Heart right ventricle (tissue), 16 donors: ENCODE measurements at regions not wholly inside any gene's neighbourhood (a gene's known extent, or its start where the extent isn't known, plus 50 kb on each side); places are given as distances from the start of the nearest gene placed in this dataset.

Experiments used
- ATAC-seq, 8 donors: fragments of 200-7000 bp; cut with Tn5 transposase; one replicate each; pipeline ENCODE4 v1.9.1; 2020; ENCODE audit warnings: mild to moderate bottlenecking in 8 of 8, moderate library complexity in 8 of 8, moderate number of reproducible peaks in 1 of 8
- DNase-seq, 2 donors: peaks; one replicate each; pipeline ENCODE4 v3.0.0-alpha.2; 2020
- H3K27ac ChIP-seq, 10 donors: fragments of 200-600 bp; sonication (generic) in 2 of 10; one replicate each; pipeline versions ENCODE4 v1.5.0 to v1.8.0; 2020 to 2022; ENCODE audit warnings: mild to moderate bottlenecking in 3 of 10
- H3K27me3 ChIP-seq, 7 donors: fragments of 200-600 bp; one replicate each; pipeline ENCODE4 v1.8.0; 2021 to 2022; ENCODE audit warnings: mild to moderate bottlenecking in 2 of 7
- H3K36me3 ChIP-seq, 9 donors: fragments of 200-600 bp; sonication (generic) in 1 of 9; one replicate each; pipeline versions ENCODE4 v1.5.0 to v1.8.0; 2020 to 2022; ENCODE audit warnings: mild to moderate bottlenecking in 2 of 9
- H3K4me1 ChIP-seq, 9 donors: fragments of 200-600 bp; sonication (generic) in 1 of 9; one replicate each; pipeline versions ENCODE4 v1.5.0 to v1.8.0; 2020 to 2022; ENCODE audit warnings: mild to moderate bottlenecking in 4 of 9
- H3K4me3 ChIP-seq, 10 donors: fragments of 200-600 bp; sonication (generic) in 2 of 10; one replicate each; pipeline versions ENCODE4 v1.5.0 to v1.8.0; 2020 to 2022; ENCODE audit warnings: mild to moderate bottlenecking in 7 of 10, moderate library complexity in 2 of 10
- H3K9me3 ChIP-seq, 11 donors: fragments of 200-600 bp in 10 of 11; sonication (generic) in 2 of 11; one replicate each; pipeline versions ENCODE4 v1.5.0 to v1.8.0; 2013 to 2022; ENCODE audit warnings: mild to moderate bottlenecking in 2 of 11, control low read depth in 1 of 11, moderate library complexity in 1 of 11
- WGBS, 2 donors: extraction: QIAGEN DNeasy Blood & Tissue Kit; methylation state at CpG; one replicate each; pipeline ENCODE4 v1.1.7; 2013; ENCODE audit warnings: inconsistent platforms in 1 of 2; 5-methylcytosine and 5-hydroxymethylcytosine counted together
- intact Hi-C, 10 donors: fragments of 100-400 bp; cut with DNase I; formaldehyde crosslinking; loops; one replicate each; pipeline versions ENCODE4 v1.11.1 to v1.14.2; 2022
- TF ChIP-seq, protein P1 (sequence below), 9 donors: fragments of 200-600 bp; sonication (generic) in 2 of 9; IDR thresholded peaks; one replicate each; pipeline versions ENCODE4 v1.5.0 to v1.8.0; 2021 to 2022; ENCODE audit warnings: antibody characterized with exemption in 9 of 9, mild to moderate bottlenecking in 5 of 9, moderate library complexity in 1 of 9
- donor health status: Arrhythmogenic right ventricular cardiomyopathy.
- donor health status: ischemic (EF 13 %, LVEDD 7.1; RV severe dilation, severe dysfunction).
- donor health status: healthy with polysubstance abuse.
- donor health status: DM: no; HTN: yes; CAD: no.
- donor health status: DM: no; HTN: no; CAD: no.
- donor health status: ischemic (EF 25% LVEDD 6.9; RV normal size, moderate dysfunction).
- donor health status: ischemic (EF 25% LVEDD 5.7; RV mildly dilated, moderate dysfunction).
- donor health status: healthy.
- donor health status: DM: yes; HTN: yes; CAD: no.
- donor health status: Ischemic cardiomyopathy.
- donor health status: ischemic (EF 35%, LVEDD 5.7; RV mildly dilated, moderate dysfunction).
- donor health status: nonischemic (EF 11% LVEDD 7.7; RV severe dilation, severe dysfunction).
- donor health status: DM: yes; HTN: yes; CAD: no.
- donor health status: PGD.
- donor health status: ischemic (EF 29% LVEDD 5.4; RV normal size, mild dysfunction).
- donor health status: nonischemic (EF 23%, LVEDD 6.1; RV moderate dilation, normal function).

DNA sequence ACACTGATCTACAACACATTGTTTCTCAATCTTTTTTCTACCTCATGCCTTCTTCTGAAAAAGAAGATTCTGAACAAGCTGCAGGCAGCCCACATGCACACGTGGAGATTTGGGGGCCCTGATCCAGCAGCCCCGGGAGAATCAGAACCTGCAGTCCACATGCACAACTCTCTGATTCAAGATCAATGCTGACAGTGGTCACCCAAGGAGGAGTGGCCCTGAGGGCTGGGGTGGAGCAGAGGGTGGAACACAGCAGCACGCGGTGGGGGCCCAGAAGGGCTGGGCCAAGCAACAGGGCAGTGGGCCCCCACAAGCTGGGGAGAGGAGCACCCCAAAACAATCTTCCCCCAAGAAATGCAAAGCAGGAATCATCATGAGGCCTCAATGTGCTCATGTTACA, 202.1 kb upstream of the NSMCE3 start:
- intact Hi-C loops, result no loop called here
- Histone ChIP-seq H3K9me3 (no peaks in the 10 kb centered on the region), H3K4me3 (no peak overlapping the region), H3K36me3 (no peaks in the 10 kb centered on the region), H3K27me3 (no peaks in the 10 kb centered on the region), H3K27ac (no peak overlapping the region), H3K4me1 (no peaks in the 10 kb centered on the region)
- WGBS, 2 donors, result 83% methylated on average over 4 of the region's 4 CpGs
- ATAC-seq (no peak), DNase-seq (no peak)
- TF ChIP-seq, protein P1, sequence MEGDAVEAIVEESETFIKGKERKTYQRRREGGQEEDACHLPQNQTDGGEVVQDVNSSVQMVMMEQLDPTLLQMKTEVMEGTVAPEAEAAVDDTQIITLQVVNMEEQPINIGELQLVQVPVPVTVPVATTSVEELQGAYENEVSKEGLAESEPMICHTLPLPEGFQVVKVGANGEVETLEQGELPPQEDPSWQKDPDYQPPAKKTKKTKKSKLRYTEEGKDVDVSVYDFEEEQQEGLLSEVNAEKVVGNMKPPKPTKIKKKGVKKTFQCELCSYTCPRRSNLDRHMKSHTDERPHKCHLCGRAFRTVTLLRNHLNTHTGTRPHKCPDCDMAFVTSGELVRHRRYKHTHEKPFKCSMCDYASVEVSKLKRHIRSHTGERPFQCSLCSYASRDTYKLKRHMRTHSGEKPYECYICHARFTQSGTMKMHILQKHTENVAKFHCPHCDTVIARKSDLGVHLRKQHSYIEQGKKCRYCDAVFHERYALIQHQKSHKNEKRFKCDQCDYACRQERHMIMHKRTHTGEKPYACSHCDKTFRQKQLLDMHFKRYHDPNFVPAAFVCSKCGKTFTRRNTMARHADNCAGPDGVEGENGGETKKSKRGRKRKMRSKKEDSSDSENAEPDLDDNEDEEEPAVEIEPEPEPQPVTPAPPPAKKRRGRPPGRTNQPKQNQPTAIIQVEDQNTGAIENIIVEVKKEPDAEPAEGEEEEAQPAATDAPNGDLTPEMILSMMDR (IDR thresholded peaks at IDR 0.05), result no peak

DNA sequence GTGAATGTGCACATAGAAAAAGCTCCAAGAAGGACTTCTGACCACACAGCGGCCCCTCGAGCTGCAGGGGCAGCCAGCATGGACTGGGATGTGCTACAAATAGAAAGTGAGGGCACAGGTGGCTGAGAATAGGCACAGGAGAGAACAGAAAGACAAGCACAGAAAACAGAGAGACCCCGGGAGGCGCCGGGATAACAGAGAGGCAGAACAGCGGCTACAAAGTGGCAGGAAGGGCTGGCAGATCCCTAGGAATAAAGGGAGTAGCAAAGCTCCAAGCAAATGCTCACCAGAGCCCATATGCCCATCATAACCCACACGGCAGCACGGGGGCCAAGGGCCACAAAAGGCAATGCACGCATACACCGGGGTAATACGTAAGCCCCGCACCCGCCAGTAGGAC, 201.7 kb upstream of the NSMCE3 start:
- Histone ChIP-seq H3K9me3 (no peaks in the 10 kb centered on the region), H3K4me1 (no peaks in the 10 kb centered on the region), H3K27me3 (no peaks in the 10 kb centered on the region), H3K27ac (no peak overlapping the region), H3K36me3 (no peaks in the 10 kb centered on the region), H3K4me3 (no peak overlapping the region)
- DNase-seq (no peak), ATAC-seq (no peak)
- intact Hi-C loops, result no loop called here
- TF ChIP-seq, protein P1 (IDR thresholded peaks at IDR 0.05), result no peak
- WGBS, 2 donors, result 81 to 83% methylated on average over 13 of the region's 13 CpGs

DNA sequence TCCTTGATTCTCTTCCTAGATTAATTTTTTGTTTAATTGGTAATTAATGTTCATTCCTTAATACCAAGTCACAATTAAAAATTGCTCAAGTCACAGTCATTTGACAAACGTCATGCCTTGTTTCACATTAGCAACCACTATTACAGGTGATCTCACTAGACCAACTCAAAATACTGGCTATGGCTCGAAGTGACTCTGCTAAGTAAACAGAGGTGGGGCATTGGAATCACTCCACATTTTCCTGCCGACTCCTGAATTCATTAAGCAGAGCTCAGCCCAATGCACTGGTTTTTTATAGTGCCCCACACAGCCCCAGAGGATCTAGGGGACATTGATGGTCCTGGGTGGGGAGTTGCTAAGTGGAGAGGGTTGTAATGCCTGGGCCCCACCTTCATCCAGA, 201.2 kb upstream of the NSMCE3 start:
- TF ChIP-seq, protein P1 (IDR thresholded peaks at IDR 0.05), result no peak
- intact Hi-C loops, result no loop called here

DNA sequence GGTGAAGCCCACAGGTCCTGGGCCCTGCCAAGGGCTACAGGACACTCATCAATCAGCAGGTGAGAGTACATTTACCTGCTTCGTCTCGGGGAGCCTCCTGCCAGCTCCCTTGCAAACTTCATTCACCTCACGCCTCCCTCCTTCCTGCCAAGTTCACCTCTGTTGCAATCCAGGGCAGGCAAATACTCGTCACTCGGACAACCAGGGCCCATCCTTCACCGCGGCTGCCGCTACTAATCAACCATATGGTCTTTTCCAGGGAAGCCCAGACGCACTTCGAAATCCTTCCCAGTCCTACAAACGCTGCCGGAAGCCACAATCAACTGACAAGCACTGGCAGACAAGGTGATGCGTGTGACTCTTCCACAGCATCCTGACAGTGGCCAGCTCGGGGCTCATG, 200.7 kb upstream of the NSMCE3 start:
- Histone ChIP-seq H3K36me3 (no peaks in the 10 kb centered on the region), H3K9me3 (no peaks in the 10 kb centered on the region), H3K4me3 (no peak overlapping the region), H3K27me3 (no peaks in the 10 kb centered on the region), H3K27ac (no peak overlapping the region), H3K4me1 (peaks cover 0 to 5% (median 0%) of the 10 kb centered on the region in 9 donors)
- ATAC-seq (no peak), DNase-seq (no peak)
- TF ChIP-seq, protein P1 (IDR thresholded peaks at IDR 0.05), result no peak
- 72 to 73% methylated on average over 14 of the region's 14 CpGs for WGBS, 2 donors
- intact Hi-C loops, result no loop called here

More for the DNA sequence above, 201.2 kb upstream of the NSMCE3 start:
- Histone ChIP-seq H3K36me3 (no peaks in the 10 kb centered on the region), H3K9me3 (no peaks in the 10 kb centered on the region), H3K27me3 (no peaks in the 10 kb centered on the region), H3K4me3 (no peak overlapping the region), H3K4me1 (no peaks in the 10 kb centered on the region), H3K27ac (no peak overlapping the region)
- no peak for ATAC-seq
- WGBS, 2 donors, result 36 to 46% methylated on average over 3 of the region's 3 CpGs
- DNase-seq, result no peak

DNA sequence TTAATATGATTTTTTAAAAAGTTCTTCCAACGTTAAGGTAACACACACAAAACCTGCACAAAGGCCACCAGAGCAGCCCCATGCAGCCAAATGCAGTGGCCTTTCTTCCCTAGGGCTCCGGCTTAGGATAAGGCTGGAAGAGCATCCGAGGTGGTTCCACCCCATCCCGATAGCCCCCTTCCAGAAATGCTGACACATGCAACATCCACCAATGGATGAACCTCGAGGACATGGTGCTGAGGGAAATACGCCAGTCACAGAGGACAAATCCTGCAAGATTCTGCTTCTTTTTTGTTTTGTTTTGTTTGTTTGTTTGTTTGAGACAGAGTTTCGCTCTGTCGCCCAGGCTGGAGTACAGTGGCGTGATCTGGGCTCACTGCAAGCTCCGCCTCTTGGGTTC, 199.3 kb upstream of the NSMCE3 start:
- 76 to 84% methylated on average over 10 of the region's 10 CpGs for WGBS, 2 donors
- no peaks in the 10 kb centered on the region for H3K27me3 ChIP-seq
- DNase-seq (no peak), ATAC-seq (no peak)
- intact Hi-C loops, result no loop called here
- TF ChIP-seq, protein P1 (IDR thresholded peaks at IDR 0.05), result no peak
- H3K4me1 ChIP-seq, result peaks cover 0 to 12% (median 6%) of the 10 kb centered on the region in 9 donors
- no peaks in the 10 kb centered on the region for H3K36me3 ChIP-seq
- no peaks in the 10 kb centered on the region for H3K9me3 ChIP-seq
- no peak overlapping the region for H3K27ac ChIP-seq
- H3K4me3 ChIP-seq, result no peak overlapping the region
